ENCODE measurements at regions not wholly inside any gene's neighbourhood (a gene's known extent, or its start where the extent isn't known, plus 50 kb on each side); places are given as distances from the start of the nearest gene placed in this dataset.

DNA sequence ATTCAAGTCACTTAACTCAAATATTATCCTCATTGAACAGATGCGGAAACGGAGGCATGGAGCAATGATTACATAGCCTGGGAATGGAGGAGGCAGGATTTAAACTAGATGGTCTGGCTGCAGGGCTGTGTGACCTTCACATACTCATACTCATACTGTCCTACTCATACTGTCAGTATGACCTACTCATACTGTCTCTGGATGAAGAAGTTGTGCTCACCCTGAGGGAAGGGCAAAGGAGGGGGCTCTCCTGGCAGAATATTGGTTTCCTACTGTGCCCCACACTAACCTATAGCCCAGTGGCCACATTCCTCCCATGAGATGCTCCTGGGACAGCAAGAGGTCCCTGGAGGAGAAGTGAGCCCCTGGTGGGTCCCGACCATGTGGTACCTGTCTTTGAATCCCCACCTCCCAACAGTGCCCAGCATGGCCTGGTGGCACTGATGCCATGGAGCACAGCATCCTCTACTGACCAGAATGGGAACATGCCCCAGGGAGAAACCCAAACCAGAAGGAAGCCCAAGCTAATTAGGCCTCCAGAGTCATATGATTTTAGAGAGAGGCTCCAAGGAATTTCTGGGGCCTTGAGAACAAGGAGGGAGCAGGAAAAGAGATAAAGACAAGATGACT, 197.3 kb upstream of the SDK2 start:
- TF ChIP-seq, protein P1, sequence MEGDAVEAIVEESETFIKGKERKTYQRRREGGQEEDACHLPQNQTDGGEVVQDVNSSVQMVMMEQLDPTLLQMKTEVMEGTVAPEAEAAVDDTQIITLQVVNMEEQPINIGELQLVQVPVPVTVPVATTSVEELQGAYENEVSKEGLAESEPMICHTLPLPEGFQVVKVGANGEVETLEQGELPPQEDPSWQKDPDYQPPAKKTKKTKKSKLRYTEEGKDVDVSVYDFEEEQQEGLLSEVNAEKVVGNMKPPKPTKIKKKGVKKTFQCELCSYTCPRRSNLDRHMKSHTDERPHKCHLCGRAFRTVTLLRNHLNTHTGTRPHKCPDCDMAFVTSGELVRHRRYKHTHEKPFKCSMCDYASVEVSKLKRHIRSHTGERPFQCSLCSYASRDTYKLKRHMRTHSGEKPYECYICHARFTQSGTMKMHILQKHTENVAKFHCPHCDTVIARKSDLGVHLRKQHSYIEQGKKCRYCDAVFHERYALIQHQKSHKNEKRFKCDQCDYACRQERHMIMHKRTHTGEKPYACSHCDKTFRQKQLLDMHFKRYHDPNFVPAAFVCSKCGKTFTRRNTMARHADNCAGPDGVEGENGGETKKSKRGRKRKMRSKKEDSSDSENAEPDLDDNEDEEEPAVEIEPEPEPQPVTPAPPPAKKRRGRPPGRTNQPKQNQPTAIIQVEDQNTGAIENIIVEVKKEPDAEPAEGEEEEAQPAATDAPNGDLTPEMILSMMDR (IDR thresholded peaks at IDR 0.05; ENCODE audit: partially characterized antibody, unreplicated experiment), result no peak
- DNase-seq, result no peak
- no peak overlapping the region for H3K27ac Mint-ChIP-seq (ENCODE audit: unreplicated experiment)
- H3K4me3 Mint-ChIP-seq (ENCODE audit: unreplicated experiment), result no peak overlapping the region
- no peaks in the 10 kb centered on the region for H3K4me1 Mint-ChIP-seq (ENCODE audit: low read depth, unreplicated experiment)
- peaks cover 1% of the 10 kb centered on the region for H3K9me3 Mint-ChIP-seq (ENCODE audit: unreplicated experiment)
- peaks cover 7% of the 10 kb centered on the region for H3K36me3 Mint-ChIP-seq (ENCODE audit: unreplicated experiment)
- H3K27me3 Mint-ChIP-seq (ENCODE audit: unreplicated experiment), result peaks cover 6% of the 10 kb centered on the region

DNA sequence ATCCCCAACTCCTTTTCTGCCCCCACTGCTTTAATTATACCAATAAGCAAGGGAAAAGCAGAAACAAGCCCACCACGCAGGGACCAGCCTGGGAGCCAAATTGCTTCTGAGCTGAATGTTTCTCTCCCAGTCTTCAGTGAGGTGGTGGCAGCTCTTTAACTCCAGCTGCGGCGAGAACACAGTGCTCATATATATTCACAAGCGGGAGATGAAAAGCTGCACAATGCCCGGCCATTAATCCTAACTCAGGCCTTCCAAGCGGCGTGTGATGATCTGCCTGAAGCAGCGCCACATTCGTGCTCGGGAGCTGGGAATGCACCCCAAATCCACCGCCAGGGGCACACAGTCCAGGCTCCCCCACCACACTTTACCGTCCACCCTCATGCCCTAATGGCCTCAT, 203.7 kb upstream of the SDK2 start:
- TF ChIP-seq, protein P1 (IDR thresholded peaks at IDR 0.05; ENCODE audit: partially characterized antibody, unreplicated experiment), result no peak
- Mint-ChIP-seq H3K27me3 (ENCODE audit: unreplicated experiment) (peaks cover 2% of the 10 kb centered on the region), H3K9me3 (ENCODE audit: unreplicated experiment) (no peaks in the 10 kb centered on the region), H3K36me3 (ENCODE audit: unreplicated experiment) (no peaks in the 10 kb centered on the region), H3K27ac (ENCODE audit: unreplicated experiment) (no peak overlapping the region), H3K4me3 (ENCODE audit: unreplicated experiment) (no peak overlapping the region), H3K4me1 (ENCODE audit: low read depth, unreplicated experiment) (no peaks in the 10 kb centered on the region)
- DNase-seq, result no peak

DNA sequence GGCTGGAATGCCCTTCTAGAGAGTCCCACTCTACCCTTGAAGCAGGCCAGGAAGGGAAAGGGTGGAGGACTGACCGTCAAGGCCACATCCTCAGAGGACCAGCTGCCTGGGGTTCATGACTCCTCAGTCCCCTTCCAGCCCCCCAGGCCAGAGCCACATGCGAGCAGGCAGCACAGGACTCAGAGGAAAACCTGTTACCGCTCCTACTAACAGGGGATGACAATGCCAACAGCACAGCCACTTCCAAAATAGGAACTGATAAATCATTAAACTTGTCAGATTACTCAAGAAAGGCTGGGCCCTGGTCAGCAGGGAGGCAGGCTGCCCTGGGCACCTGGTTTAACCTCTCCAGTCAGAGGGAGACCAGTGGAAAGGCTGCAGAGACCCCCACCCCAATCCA, 206.2 kb upstream of the SDK2 start:
- Mint-ChIP-seq H3K4me1 (ENCODE audit: low read depth, unreplicated experiment) (no peaks in the 10 kb centered on the region), H3K9me3 (ENCODE audit: unreplicated experiment) (no peaks in the 10 kb centered on the region), H3K27ac (ENCODE audit: unreplicated experiment) (no peak overlapping the region), H3K36me3 (ENCODE audit: unreplicated experiment) (no peaks in the 10 kb centered on the region), H3K4me3 (ENCODE audit: unreplicated experiment) (no peak overlapping the region), H3K27me3 (ENCODE audit: unreplicated experiment) (no peaks in the 10 kb centered on the region)
- no peak for DNase-seq
- TF ChIP-seq, protein P1 (IDR thresholded peaks at IDR 0.05; ENCODE audit: partially characterized antibody, unreplicated experiment), result no peak

DNA sequence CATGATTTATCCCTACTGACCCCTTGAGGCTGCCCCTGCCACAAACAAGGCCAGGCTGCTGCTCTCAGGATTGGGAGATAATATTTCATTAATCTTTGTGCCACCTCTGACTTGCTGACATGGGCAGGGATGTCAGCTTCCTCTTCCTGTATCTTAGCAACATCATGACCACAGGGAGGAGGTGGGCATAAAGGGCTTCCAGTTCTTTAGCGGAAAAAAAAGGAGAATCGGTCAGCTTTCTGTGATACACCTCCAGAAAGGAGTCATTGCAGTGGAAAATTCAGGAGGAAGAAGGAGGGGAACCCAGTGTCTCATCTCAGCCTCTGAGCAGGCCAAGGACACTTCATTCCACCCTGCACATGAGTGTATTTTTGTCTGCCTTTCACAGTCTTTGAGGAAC, 206.8 kb upstream of the SDK2 start:
- H3K36me3 Mint-ChIP-seq (ENCODE audit: unreplicated experiment), result no peaks in the 10 kb centered on the region
- H3K4me1 Mint-ChIP-seq (ENCODE audit: low read depth, unreplicated experiment), result peaks cover 3% of the 10 kb centered on the region
- H3K9me3 Mint-ChIP-seq (ENCODE audit: unreplicated experiment), result no peaks in the 10 kb centered on the region
- H3K4me3 Mint-ChIP-seq (ENCODE audit: unreplicated experiment), result no peak overlapping the region
- TF ChIP-seq, protein P1 (IDR thresholded peaks at IDR 0.05; ENCODE audit: partially characterized antibody, unreplicated experiment), result no peak
- H3K27ac Mint-ChIP-seq (ENCODE audit: unreplicated experiment), result no peak overlapping the region
- no peak for DNase-seq
- no peaks in the 10 kb centered on the region for H3K27me3 Mint-ChIP-seq (ENCODE audit: unreplicated experiment)

DNA sequence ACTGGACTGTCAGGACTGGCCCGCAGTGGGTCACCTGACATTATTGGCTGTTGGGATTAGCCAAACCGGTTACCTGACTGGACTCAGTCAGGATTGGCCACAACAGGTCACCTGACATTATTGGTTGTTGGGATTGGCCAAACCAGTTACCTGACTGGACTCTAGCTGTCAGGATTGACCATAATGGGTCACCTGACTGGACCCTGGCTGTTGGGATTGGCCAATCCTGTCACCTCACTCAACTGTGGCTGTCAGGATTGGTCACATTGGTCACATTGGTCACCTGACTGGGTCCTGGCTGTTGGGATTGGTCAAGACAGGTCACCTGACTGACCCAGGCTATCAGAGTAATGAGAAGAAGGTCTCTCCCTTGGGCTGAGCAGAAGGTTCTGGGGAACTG, 207.7 kb upstream of the SDK2 start:
- no peaks in the 10 kb centered on the region for H3K36me3 Mint-ChIP-seq (ENCODE audit: unreplicated experiment)
- TF ChIP-seq, protein P1 (IDR thresholded peaks at IDR 0.05; ENCODE audit: partially characterized antibody, unreplicated experiment), result no peak

More for the DNA sequence above, 207.7 kb upstream of the SDK2 start:
- peaks cover 3% of the 10 kb centered on the region for H3K4me1 Mint-ChIP-seq (ENCODE audit: low read depth, unreplicated experiment)
- no peak for DNase-seq
- peaks cover 3% of the 10 kb centered on the region for H3K27me3 Mint-ChIP-seq (ENCODE audit: unreplicated experiment)
- no peak overlapping the region for H3K4me3 Mint-ChIP-seq (ENCODE audit: unreplicated experiment)
- H3K9me3 Mint-ChIP-seq (ENCODE audit: unreplicated experiment), result no peaks in the 10 kb centered on the region
- H3K27ac Mint-ChIP-seq (ENCODE audit: unreplicated experiment), result no peak overlapping the region

Data from glutamatergic neuron (in vitro differentiated cells).